ENCODE measurements at regions not wholly inside any gene's neighbourhood (a gene's known extent, or its start where the extent isn't known, plus 50 kb on each side); places are given as distances from the start of the nearest gene placed in this dataset.

DNA sequence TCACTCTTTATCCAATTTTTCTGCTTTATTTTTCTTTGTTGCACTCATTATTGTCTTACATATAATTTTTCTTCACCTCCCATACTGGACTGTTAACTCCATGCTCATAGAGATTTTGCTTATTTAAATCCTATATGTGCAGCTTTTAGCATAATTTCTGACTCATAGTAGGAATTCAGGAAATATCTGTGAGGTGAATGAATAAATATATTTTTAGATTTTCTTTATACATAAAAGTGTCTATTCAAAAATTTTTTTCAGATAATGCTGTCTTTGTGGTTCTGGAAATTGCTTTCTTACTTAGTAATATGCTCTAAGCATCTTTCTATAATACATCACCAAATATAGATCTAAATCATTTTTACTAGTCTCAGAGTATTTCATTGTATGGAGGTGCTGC lies 191.8 kb upstream of the SUCLG2 start:
- TF ChIP-seq, protein P1, sequence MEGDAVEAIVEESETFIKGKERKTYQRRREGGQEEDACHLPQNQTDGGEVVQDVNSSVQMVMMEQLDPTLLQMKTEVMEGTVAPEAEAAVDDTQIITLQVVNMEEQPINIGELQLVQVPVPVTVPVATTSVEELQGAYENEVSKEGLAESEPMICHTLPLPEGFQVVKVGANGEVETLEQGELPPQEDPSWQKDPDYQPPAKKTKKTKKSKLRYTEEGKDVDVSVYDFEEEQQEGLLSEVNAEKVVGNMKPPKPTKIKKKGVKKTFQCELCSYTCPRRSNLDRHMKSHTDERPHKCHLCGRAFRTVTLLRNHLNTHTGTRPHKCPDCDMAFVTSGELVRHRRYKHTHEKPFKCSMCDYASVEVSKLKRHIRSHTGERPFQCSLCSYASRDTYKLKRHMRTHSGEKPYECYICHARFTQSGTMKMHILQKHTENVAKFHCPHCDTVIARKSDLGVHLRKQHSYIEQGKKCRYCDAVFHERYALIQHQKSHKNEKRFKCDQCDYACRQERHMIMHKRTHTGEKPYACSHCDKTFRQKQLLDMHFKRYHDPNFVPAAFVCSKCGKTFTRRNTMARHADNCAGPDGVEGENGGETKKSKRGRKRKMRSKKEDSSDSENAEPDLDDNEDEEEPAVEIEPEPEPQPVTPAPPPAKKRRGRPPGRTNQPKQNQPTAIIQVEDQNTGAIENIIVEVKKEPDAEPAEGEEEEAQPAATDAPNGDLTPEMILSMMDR (IDR thresholded peaks at IDR 0.05; ENCODE audit: control extremely low read depth, extremely low read depth), result no peak
- no peaks in the 10 kb centered on the region for H3K27me3 ChIP-seq (ENCODE audit: control insufficient read depth in 3 of 3, insufficient read depth in 3 of 3, low read length in 2 of 3)
- H3K9ac ChIP-seq (ENCODE audit: insufficient read depth in 1 of 2, low read length in 2 of 2), result no peak overlapping the region
- no peaks in the 10 kb centered on the region for H3K36me3 ChIP-seq (ENCODE audit: control insufficient read depth in 4 of 4, insufficient read depth in 4 of 4, low read length in 4 of 4)
- H3K4me3 ChIP-seq, result no peak overlapping the region
- no peak overlapping the region for H3K27ac ChIP-seq (ENCODE audit: low read depth in 1 of 2, low read length in 1 of 2)
- H3K4me1 ChIP-seq (ENCODE audit: control insufficient read depth in 5 of 5, insufficient read depth in 5 of 5, low read length in 5 of 5), result no peaks in the 10 kb centered on the region
- DNase-seq, result no peak
- no peak for ATAC-seq (ENCODE audit: insufficient read depth, low FRiP score)
- no peaks in the 10 kb centered on the region for H3K9me3 ChIP-seq (ENCODE audit: control insufficient read depth in 4 of 4, insufficient read depth in 3 of 4, low read length in 3 of 4)

DNA sequence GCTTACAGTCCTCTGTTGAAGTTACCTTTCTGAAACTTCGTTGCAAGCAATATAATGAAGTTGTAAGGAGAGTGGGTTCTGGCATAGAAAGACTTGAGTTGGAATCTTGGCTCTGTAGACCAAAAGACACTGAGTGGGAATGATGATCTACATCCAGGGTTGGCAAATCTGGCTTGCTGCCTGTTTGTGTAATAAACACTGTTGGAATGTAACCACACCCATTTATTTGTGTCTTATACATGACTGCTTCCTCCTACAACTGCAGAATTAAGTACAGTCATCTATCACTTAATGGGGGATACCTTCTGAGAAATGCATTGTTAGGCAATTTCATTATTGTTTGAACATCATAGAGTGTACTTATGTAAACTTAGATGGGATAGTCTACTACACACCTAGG lies 178.4 kb upstream of the SUCLG2 start:
- ATAC-seq (ENCODE audit: insufficient read depth, low FRiP score), result no peak
- DNase-seq, result no peak
- H3K4me1 ChIP-seq (ENCODE audit: control insufficient read depth in 5 of 5, insufficient read depth in 5 of 5, low read length in 5 of 5), result no peaks in the 10 kb centered on the region
- TF ChIP-seq, protein P1 (IDR thresholded peaks at IDR 0.05; ENCODE audit: control extremely low read depth, extremely low read depth), result no peak
- H3K27me3 ChIP-seq (ENCODE audit: control insufficient read depth in 3 of 3, insufficient read depth in 3 of 3, low read length in 2 of 3), result no peaks in the 10 kb centered on the region
- WGBS, 2 donors, result 71 to 74% methylated on average over 1 of the region's 1 CpG
- no peak overlapping the region for H3K9ac ChIP-seq (ENCODE audit: insufficient read depth in 1 of 2, low read length in 2 of 2)
- H3K27ac ChIP-seq (ENCODE audit: low read depth in 1 of 2, low read length in 1 of 2), result no peak overlapping the region
- no peak overlapping the region for H3K4me3 ChIP-seq
- H3K36me3 ChIP-seq (ENCODE audit: control insufficient read depth in 4 of 4, insufficient read depth in 4 of 4, low read length in 4 of 4), result no peaks in the 10 kb centered on the region
- peaks cover 0 to 12% (median 2%) of the 10 kb centered on the region in 4 donors for H3K9me3 ChIP-seq (ENCODE audit: control insufficient read depth in 4 of 4, insufficient read depth in 3 of 4, low read length in 3 of 4)

DNA sequence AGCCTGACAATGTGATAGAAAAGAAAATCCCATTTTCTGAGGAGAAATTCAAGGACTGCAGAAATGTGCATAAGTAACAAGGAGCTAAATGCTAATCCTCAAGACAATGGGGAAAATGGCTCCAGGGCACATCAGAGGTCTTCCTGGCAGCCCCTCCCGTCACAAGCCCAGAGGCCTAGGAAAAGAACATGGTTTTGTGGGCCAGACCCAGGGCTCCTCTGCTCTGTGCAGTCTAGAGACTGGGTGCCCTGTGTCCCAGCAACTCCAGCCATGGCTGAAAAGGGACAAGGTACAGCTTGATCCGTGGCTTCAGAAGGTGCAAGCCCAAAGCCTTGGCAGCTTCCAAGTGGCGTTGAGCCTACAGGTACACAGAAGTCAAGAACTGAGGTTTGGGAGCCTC lies 176.8 kb upstream of the SUCLG2 start:
- Histone ChIP-seq H3K36me3 (ENCODE audit: control insufficient read depth in 4 of 4, insufficient read depth in 4 of 4, low read length in 4 of 4) (no peaks in the 10 kb centered on the region), H3K9me3 (ENCODE audit: control insufficient read depth in 4 of 4, insufficient read depth in 3 of 4, low read length in 3 of 4) (peaks cover 0 to 12% (median 2%) of the 10 kb centered on the region in 4 donors), H3K4me3 (no peak overlapping the region), H3K9ac (ENCODE audit: insufficient read depth in 1 of 2, low read length in 2 of 2) (no peak overlapping the region), H3K4me1 (ENCODE audit: control insufficient read depth in 5 of 5, insufficient read depth in 5 of 5, low read length in 5 of 5) (no peaks in the 10 kb centered on the region), H3K27ac (ENCODE audit: low read depth in 1 of 2, low read length in 1 of 2) (no peak overlapping the region), H3K27me3 (ENCODE audit: control insufficient read depth in 3 of 3, insufficient read depth in 3 of 3, low read length in 2 of 3) (no peaks in the 10 kb centered on the region)
- ATAC-seq (ENCODE audit: insufficient read depth, low FRiP score) (no peak), DNase-seq (no peak)
- 75 to 88% methylated on average over 3 of the region's 3 CpGs for WGBS, 2 donors
- TF ChIP-seq, protein P1 (IDR thresholded peaks at IDR 0.05; ENCODE audit: control extremely low read depth, extremely low read depth), result no peak

DNA sequence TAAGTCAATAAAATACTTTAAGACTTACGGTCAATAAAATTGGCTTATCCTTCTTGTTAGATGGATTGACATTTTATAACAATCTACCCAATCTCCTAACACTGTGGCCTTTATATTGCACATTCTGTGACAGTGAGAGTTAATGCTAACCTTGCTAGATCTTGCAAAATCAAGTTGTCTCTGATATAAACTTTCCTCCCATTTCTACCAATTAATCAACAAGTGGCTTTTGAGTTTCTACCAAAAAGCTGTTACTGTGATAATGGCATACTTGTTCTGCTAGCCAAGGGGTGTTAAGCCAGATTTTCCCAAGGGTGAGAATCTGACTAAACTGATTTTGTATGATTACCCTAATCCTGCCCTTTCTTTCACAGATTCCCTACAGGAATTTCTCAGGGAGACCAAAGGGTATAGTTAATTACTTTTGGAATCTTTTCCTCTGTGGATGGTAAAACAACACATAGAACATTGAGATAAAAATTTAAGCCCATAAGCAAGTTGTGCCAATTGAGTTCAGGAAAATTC lies 174.1 kb upstream of the SUCLG2 start:
- no peak for DNase-seq
- H3K27me3 ChIP-seq (ENCODE audit: control insufficient read depth in 3 of 3, insufficient read depth in 3 of 3, low read length in 2 of 3), result no peaks in the 10 kb centered on the region
- H3K4me1 ChIP-seq (ENCODE audit: control insufficient read depth in 5 of 5, insufficient read depth in 5 of 5, low read length in 5 of 5), result no peaks in the 10 kb centered on the region
- H3K4me3 ChIP-seq, result no peak overlapping the region
- no peak overlapping the region for H3K27ac ChIP-seq (ENCODE audit: low read depth in 1 of 2, low read length in 1 of 2)
- no peak overlapping the region for H3K9ac ChIP-seq (ENCODE audit: insufficient read depth in 1 of 2, low read length in 2 of 2)
- ATAC-seq (ENCODE audit: insufficient read depth, low FRiP score), result no peak
- H3K9me3 ChIP-seq (ENCODE audit: control insufficient read depth in 4 of 4, insufficient read depth in 3 of 4, low read length in 3 of 4), result peaks cover 0 to 6% (median 2%) of the 10 kb centered on the region in 4 donors
- H3K36me3 ChIP-seq (ENCODE audit: control insufficient read depth in 4 of 4, insufficient read depth in 4 of 4, low read length in 4 of 4), result no peaks in the 10 kb centered on the region
- TF ChIP-seq, protein P1 (IDR thresholded peaks at IDR 0.05; ENCODE audit: control extremely low read depth, extremely low read depth), result no peak
- 92 to 94% methylated on average over 1 of the region's 1 CpG for WGBS, 2 donors
